ENCODE measurements at regions not wholly inside any gene's neighbourhood (a gene's known extent, or its start where the extent isn't known, plus 50 kb on each side); places are given as distances from the start of the nearest gene placed in this dataset.

DNA sequence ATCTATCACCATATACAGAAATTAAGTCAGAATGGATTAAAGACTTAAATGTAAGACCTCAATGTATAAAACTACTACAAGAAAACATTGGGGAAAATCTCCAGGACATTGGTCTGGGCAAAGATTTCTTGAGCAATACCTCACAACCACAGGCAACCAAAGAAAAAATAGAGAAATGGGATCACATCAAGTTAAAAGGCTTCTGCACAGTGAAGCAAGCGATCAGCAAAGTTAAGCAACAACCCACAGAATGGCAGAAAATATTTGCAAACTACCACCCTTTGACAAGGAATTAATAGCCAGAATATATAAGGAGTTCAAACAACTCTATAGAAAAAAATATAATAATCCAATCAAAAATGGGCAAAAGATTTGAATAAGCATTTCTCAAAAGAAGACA is 236.9 kb upstream of the EMCN start:
- TF ChIP-seq, protein P1, sequence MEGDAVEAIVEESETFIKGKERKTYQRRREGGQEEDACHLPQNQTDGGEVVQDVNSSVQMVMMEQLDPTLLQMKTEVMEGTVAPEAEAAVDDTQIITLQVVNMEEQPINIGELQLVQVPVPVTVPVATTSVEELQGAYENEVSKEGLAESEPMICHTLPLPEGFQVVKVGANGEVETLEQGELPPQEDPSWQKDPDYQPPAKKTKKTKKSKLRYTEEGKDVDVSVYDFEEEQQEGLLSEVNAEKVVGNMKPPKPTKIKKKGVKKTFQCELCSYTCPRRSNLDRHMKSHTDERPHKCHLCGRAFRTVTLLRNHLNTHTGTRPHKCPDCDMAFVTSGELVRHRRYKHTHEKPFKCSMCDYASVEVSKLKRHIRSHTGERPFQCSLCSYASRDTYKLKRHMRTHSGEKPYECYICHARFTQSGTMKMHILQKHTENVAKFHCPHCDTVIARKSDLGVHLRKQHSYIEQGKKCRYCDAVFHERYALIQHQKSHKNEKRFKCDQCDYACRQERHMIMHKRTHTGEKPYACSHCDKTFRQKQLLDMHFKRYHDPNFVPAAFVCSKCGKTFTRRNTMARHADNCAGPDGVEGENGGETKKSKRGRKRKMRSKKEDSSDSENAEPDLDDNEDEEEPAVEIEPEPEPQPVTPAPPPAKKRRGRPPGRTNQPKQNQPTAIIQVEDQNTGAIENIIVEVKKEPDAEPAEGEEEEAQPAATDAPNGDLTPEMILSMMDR (IDR thresholded peaks at IDR 0.05; ENCODE audit: extremely low read depth in 1 of 2, insufficient read depth in 1 of 2, low read depth in 1 of 2, low read length in 2 of 2), result no peak
- TF ChIP-seq POLR2A (IDR thresholded peaks at IDR 0.05; ENCODE audit: low read depth, low read length) (no peak), JUN (IDR thresholded peaks at IDR 0.05; ENCODE audit: borderline replicate concordance, insufficient read depth, insufficient read length, low read depth) (no peak)

Data from endothelial cell of umbilical vein (primary cell).